NCI-H69 (cell line): ENCODE measurements at regions not wholly inside any gene's neighbourhood (a gene's known extent, or its start where the extent isn't known, plus 50 kb on each side); places are given as distances from the start of the nearest gene placed in this dataset.
"Not testable (repeated sequence)": the region's sequence is repeated elsewhere in the genome, so short reads cannot be mapped to it uniquely, and the experiment has no call there.

Source experiments
- DNase-seq: peaks from one replicate; lab custom pipeline; 2025; lab: John Stamatoyannopoulos, UW

GRCh38 chr11:15657264-15657663 is 542.5 kb downstream of the INSC start:
- DNase-seq, result no peak

- DNase-seq, result no peak
These were observed 545.8 kb downstream of the INSC start for GRCh38 chr11:15660496-15660895.

GRCh38 chr11:15662285-15662684 is 547.6 kb downstream of the INSC start:
- peak; percentile 23 for DNase-seq

DNA sequence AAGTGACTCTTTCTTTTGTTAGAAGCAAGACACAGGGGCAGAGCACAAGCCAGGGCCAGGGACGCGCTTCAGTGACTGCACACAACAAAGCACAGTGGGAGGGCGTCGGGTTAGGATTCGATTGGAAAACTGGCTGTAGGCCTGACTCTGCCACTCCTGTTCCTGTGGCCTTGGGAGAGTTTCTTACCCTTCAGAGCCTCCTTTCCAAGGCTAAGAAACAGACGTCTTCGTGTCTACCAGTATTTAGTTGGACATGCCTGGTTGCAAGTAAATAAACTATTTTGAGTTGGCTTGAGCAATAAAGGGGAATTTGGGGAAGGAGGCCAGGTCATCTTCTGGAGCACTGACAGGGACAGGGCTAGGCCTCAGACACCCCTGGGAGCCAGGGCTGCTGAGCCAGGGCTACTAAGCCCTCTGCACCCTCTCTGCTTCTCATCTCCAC is 549.1 kb downstream of the INSC start:
- DNase-seq, result peak; percentile 98

- no peak for DNase-seq
These were observed 550.7 kb downstream of the INSC start for GRCh38 chr11:15665368-15665871.

DNA sequence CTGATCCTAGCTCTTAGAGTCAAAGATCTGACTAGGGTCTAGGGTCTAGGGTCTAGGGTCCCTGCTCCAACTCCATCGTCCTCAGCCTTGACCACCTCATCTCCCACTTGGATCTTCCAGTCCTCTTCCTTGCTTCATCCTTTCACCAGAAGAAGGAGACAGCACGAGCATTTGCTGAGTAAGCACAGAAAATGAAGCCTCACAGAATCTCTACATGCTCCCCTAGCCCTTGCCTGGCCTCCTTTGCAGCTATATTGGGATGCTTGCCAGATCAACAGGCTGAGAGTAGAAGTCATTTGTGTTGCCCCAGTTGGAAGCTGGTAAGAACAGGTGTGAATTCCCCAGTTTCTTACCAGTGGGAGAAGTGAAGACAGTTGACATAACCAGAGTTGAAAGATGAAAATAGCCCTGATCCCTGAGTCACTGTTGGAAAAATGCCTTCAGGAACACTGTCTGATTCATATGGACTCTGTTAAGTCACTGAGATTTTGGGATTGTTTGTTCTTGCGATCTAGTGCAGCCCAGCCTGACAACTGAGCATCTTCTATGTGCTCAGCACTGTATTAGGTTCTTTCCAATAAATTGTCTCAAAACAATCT is 552.5 kb downstream of the INSC start:
- no peak for DNase-seq

- no peak for DNase-seq
These were observed 554.0 kb downstream of the INSC start for GRCh38 chr11:15668718-15669117.

DNA sequence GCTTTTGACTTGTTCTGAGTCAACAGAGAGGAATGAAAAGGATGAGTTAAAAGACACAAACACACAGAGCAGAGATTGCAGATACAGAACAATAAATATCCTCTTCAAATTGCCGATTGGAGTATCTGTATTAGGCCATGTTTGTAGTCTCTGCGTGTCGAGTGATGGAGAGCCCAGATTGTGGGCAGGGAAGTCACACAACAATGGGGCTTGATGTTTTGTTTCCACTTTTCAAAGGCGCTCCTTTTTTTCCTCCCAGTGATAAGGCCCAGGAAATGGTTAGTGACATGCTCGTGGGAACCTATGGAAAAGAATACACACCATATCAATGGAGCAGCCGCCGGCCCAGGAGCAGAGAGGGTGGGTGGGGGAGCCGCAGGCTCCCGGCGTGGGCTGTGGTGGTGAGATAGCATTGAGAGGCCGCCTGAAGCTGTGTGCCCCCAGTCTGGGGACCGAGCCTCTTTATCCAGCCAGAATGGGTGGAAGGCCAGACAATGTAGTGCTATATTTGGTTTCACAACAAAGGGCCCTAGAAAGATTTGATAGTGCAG is 555.9 kb downstream of the INSC start:
- no peak for DNase-seq

DNA sequence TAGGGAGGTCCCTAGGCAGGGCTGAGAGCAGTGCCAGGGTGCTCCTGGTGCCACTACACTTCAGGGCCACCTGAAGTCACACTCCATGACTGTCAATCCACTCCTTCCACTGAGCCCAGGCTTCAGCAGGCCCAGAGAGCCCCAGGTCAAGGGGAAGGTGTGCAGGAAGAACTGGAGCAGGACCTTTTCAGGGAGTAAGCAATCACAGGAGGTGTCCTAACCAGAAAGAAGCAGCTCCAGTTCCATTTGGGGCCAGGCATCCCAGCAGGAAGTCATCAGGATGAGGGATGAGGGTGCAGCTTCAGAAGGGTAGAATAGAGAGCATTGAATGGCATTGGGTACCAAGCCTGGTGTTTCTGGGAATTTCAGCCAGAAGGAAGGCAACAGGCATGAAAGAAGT is 556.5 kb downstream of the INSC start:
- no peak for DNase-seq

GRCh38 chr11:15672825-15673224 is 558.1 kb downstream of the INSC start:
- no peak for DNase-seq

DNA sequence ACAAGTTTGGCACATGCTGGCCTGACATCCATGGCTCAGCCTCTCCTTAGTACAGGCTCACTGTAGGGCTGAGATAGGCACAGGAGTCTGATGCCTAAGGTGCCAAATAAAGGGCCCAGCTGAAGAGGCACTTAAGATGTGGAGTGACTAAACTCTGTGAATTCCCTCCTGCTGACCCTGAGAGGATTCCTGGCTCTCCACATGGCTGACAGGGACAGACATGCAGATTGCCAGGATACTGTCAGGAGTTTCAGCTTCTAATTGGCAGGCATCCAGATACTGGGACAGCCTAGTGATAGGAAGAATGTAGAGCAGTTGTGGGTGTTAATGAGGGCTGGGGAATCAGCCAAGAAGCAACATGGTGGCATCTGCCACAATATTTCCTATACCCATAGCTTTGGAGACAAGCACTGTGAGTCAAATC is 558.7 kb downstream of the INSC start:
- DNase-seq, result peak; percentile 94

DNA sequence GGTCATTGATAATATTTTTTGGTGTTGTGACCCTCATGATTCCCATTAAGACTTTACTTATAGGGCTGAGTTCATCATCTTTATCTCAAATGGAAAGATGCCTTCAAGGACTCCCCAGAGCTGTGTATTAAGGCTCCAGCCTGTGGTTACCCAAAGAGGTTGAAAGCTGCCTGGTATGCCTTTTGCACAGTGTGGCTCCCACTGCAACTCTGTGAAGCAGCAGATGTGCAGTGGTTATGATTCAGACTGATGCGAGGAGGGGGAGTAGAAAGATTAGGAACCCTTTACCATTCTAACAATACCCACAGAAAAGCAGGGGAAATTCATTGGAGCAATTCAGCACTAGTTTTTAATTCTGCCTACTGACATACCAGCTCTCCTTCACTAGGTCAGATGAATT is 560.0 kb downstream of the INSC start:
- DNase-seq, result no peak

- no peak for DNase-seq
These were observed 561.0 kb downstream of the INSC start for GRCh38 chr11:15675683-15676082.

GRCh38 chr11:15677181-15677580 is 562.5 kb downstream of the INSC start:
- DNase-seq, result no peak

GRCh38 chr11:15683528-15683927 is 568.8 kb downstream of the INSC start:
- no peak for DNase-seq

- DNase-seq, result no peak
These were observed 570.6 kb downstream of the INSC start for GRCh38 chr11:15685306-15685705.

DNA sequence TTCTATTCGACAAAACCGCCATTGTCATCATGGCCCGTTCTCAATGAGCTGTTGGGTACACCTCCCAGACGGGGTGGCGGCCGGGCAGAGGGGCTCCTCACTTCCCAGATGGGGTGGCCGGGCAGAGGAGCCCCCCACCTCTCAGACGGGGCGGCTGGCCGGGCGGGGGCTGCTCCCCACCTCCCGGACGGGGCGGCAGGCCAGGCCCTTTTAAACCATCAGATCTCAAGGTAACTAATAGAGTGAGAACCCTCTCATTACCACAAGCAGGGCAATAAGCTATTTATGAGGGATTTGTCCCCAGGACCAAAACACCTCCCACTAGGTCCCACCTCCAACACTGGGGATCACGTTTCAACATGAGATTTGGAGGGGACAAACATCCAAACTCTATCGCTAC is 571.5 kb downstream of the INSC start:
- not testable (repeated sequence) for DNase-seq

DNA sequence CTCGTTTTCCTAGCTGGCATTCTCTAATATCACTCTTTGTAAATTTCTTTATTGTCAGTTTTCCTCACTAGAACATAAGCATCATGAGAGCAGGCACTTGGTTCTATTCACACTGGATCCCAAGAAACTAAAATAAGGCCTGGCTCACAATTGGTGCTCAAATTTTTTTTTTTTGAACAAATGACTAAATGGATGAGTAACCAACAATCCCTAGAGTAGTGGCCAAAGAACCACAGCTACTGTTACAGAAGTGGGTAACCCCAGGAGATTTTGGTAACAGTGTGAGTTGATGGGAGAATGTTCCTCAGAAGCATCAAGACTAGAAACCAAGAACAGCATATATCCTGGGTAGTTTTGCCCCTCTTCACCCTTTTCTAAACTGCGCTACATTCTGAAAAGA is 572.6 kb downstream of the INSC start:
- no peak for DNase-seq

DNA sequence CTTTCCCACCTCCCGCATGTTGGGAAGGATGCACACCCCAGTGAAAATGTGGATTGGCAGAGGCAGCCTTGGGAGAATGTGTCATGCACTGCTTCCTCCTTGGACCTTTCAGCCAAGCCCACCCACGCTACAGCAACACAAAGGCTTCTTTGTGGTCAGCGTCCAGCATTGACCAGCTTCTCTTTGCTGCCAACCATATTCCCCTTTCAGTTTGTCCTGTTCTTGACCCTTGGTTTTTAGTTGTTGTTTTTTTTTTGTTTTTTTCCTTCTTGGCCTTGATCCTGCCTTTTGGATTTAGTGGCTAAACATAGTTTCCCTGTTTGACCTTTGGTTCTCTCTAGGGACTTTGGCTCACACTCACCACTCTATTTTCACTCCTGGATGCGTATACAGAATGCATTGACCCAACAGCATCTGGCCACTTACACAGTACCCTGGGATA is 573.6 kb downstream of the INSC start:
- DNase-seq, result no peak

DNA sequence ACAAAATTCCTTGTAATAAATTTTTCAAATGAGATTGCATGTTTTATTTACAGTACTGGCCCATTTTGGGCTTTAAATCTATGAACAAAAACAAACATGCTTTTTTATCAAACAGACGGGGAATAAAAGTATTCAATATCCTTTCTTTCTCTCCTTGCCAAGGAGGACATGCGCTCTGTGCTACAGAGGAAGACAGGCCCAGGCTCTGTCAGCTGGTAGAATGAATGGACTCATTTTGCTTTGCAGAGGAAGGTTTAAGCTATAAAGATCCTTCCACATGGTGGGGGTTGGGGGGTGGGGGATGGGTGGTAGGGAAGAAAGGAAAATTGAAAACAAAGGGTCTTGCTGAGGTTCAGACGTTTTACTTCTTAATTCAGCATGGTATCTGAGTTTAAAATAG is 575.6 kb downstream of the INSC start:
- no peak for DNase-seq

GRCh38 chr11:15692739-15693138 is 578.0 kb downstream of the INSC start:
- peak; percentile 16 for DNase-seq

- DNase-seq, result peak; percentile 54
These were observed 580.5 kb downstream of the INSC start for GRCh38 chr11:15695096-15695721.

DNA sequence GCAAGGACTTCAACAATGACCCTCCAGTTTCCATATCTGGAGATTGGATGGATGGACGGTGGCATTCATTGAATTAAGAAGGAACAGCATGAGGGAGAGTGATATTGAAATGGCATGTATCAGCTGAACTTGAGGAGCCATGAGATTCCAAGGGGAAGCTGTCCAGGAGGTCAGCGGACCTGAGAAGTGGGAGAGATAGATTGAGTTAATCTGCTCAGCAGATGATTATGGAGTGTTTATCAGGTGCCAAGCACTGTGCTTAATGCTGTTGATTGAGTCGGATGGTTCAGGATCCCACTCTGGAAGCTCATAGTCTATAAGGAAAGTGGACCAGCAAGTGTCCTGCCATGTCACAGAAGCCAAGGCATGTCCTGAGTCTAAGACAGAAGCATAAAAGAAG is 581.3 kb downstream of the INSC start:
- no peak for DNase-seq
